ENCODE measurements at regions not wholly inside any gene's neighbourhood (a gene's known extent, or its start where the extent isn't known, plus 50 kb on each side); places are given as distances from the start of the nearest gene placed in this dataset.

DNA sequence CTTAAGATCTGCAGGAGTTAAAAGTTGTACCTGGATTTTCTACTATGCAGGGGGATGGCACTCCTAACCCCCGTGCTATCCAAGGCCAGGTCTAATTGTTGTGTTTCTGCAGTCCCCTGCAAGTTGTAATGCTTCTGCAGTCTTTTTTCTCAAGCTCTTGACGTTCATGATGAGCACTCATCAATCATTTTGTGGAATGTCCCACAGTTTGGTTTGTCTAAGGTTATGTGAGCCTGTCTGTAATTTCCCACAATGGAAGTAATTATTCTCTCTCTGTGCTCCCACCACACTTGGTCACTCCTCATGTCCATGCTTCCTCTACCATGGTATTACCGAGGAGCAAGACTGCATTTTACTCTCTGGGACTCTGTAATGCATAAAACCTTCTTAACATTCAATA is 107.6 kb upstream of the SSTR4 start:
- Histone ChIP-seq H3K9me2 (replicated peaks; ENCODE audit: insufficient read depth, low read length) (no peaks in the 10 kb centered on the region), H3K27me3 (ENCODE audit: low read length) (no peaks in the 10 kb centered on the region), H4K20me1 (ENCODE audit: low read depth, low read length) (no peaks in the 10 kb centered on the region), H3K4me3 (ENCODE audit: insufficient read depth, low read length, poor library complexity, severe bottlenecking) (no peak overlapping the region), H3K4me2 (ENCODE audit: low read depth, low read length, poor library complexity, severe bottlenecking) (no peak overlapping the region), H3K9me3 (ENCODE audit: insufficient read depth, low read length) (no peaks in the 10 kb centered on the region), H3K79me2 (ENCODE audit: insufficient read depth, low read length) (no peaks in the 10 kb centered on the region), H3F3A (ENCODE audit: insufficient read depth) (no peaks in the 10 kb centered on the region), H3K36me3 (ENCODE audit: low read length) (no peaks in the 10 kb centered on the region), H2AFZ (ENCODE audit: low read depth, low read length, severe bottlenecking) (no peak overlapping the region), H3K27ac (ENCODE audit: low read depth, low read length) (no peak overlapping the region), H3K9ac (ENCODE audit: low read length) (no peak overlapping the region)
- TF ChIP-seq EZH2phosphoT487 (conservative IDR thresholded peaks at IDR 0.05; ENCODE audit: low read length) (no peak), CTCF (IDR thresholded peaks at IDR 0.05; ENCODE audit: insufficient read depth, low read length, poor library complexity, severe bottlenecking) (no peak)

- H3K36me3 ChIP-seq (ENCODE audit: low read length) = no peaks in the 10 kb centered on the region
- no peak overlapping the region for H2AFZ ChIP-seq (ENCODE audit: low read depth, low read length, severe bottlenecking)
- TF ChIP-seq CTCF (IDR thresholded peaks at IDR 0.05; ENCODE audit: insufficient read depth, low read length, poor library complexity, severe bottlenecking) = no peak
- TF ChIP-seq EZH2phosphoT487 (conservative IDR thresholded peaks at IDR 0.05; ENCODE audit: low read length) = no peak
- no peaks in the 10 kb centered on the region for H3K79me2 ChIP-seq (ENCODE audit: insufficient read depth, low read length)
- H3K27me3 ChIP-seq (ENCODE audit: low read length) = no peaks in the 10 kb centered on the region
- H3K9ac ChIP-seq (ENCODE audit: low read length) = no peak overlapping the region
- H4K20me1 ChIP-seq (ENCODE audit: low read depth, low read length) = no peaks in the 10 kb centered on the region
- H3K9me2 ChIP-seq (replicated peaks; ENCODE audit: insufficient read depth, low read length) = no peaks in the 10 kb centered on the region
- no peak overlapping the region for H3K4me2 ChIP-seq (ENCODE audit: low read depth, low read length, poor library complexity, severe bottlenecking)
- no peaks in the 10 kb centered on the region for H3K9me3 ChIP-seq (ENCODE audit: insufficient read depth, low read length)
- no peaks in the 10 kb centered on the region for H3F3A ChIP-seq (ENCODE audit: insufficient read depth)
- H3K27ac ChIP-seq (ENCODE audit: low read depth, low read length) = no peak overlapping the region
- H3K4me3 ChIP-seq (ENCODE audit: insufficient read depth, low read length, poor library complexity, severe bottlenecking) = no peak overlapping the region
Observed at GRCh38 chr20:22928679-22929078, 106.4 kb upstream of the SSTR4 start.

DNA sequence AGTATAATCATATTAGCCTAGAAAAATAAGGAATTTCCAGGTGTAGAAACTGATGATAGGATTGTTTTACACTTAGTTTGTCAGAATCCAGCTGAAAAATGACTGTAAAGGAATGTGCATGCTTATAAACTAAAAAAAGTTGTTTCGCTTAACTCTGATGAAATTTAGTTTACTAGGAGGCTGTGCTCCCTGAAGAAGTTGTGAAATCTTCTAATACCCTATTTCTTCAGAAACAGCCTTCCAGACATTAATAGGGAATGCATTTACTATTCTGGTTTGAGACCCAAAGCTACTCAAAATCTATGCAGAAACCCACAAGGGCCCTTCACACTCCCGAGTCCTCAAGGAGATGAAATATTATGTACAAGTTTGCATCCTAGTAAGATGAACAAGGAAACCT is 105.5 kb upstream of the SSTR4 start:
- Histone ChIP-seq H3K9ac (ENCODE audit: low read length) (no peak overlapping the region), H3F3A (ENCODE audit: insufficient read depth) (no peaks in the 10 kb centered on the region), H3K36me3 (ENCODE audit: low read length) (no peaks in the 10 kb centered on the region), H3K79me2 (ENCODE audit: insufficient read depth, low read length) (no peaks in the 10 kb centered on the region), H3K9me3 (ENCODE audit: insufficient read depth, low read length) (no peaks in the 10 kb centered on the region), H3K4me3 (ENCODE audit: insufficient read depth, low read length, poor library complexity, severe bottlenecking) (no peak overlapping the region), H3K27me3 (ENCODE audit: low read length) (no peaks in the 10 kb centered on the region), H3K4me2 (ENCODE audit: low read depth, low read length, poor library complexity, severe bottlenecking) (no peak overlapping the region), H2AFZ (ENCODE audit: low read depth, low read length, severe bottlenecking) (no peak overlapping the region), H3K9me2 (replicated peaks; ENCODE audit: insufficient read depth, low read length) (no peaks in the 10 kb centered on the region), H3K27ac (ENCODE audit: low read depth, low read length) (no peak overlapping the region), H4K20me1 (ENCODE audit: low read depth, low read length) (no peaks in the 10 kb centered on the region)
- no peak for TF ChIP-seq EZH2phosphoT487 (conservative IDR thresholded peaks at IDR 0.05; ENCODE audit: low read length)
- TF ChIP-seq CTCF (IDR thresholded peaks at IDR 0.05; ENCODE audit: insufficient read depth, low read length, poor library complexity, severe bottlenecking) = no peak

All from SU-DHL-6 (cell line).